ENCODE measurements at regions not wholly inside any gene's neighbourhood (a gene's known extent, or its start where the extent isn't known, plus 50 kb on each side); places are given as distances from the start of the nearest gene placed in this dataset.
A peak's percentile ranks its signal among the peaks of the same experiment; 100 is the strongest.

DNA sequence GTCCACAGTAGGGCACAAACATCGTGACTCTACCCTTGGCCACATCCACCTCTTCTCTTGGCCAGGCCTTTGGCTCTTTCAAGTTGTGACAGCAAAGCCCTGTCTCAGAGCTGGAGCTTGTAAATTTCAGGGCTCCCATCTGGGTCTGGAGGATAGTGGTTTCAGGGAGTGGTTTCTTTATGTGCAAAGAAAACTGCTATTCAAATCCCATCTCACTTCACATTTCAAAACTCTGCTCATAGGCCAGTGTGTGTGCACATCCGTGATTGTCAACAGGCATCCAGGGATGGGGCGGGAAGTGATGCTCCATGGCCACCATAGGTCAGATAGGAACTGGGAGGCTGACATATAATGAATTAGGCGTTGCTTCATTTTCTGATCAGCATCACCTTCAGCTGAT lies 107.8 kb upstream of the IL12B start:
- TF ChIP-seq, protein P1, sequence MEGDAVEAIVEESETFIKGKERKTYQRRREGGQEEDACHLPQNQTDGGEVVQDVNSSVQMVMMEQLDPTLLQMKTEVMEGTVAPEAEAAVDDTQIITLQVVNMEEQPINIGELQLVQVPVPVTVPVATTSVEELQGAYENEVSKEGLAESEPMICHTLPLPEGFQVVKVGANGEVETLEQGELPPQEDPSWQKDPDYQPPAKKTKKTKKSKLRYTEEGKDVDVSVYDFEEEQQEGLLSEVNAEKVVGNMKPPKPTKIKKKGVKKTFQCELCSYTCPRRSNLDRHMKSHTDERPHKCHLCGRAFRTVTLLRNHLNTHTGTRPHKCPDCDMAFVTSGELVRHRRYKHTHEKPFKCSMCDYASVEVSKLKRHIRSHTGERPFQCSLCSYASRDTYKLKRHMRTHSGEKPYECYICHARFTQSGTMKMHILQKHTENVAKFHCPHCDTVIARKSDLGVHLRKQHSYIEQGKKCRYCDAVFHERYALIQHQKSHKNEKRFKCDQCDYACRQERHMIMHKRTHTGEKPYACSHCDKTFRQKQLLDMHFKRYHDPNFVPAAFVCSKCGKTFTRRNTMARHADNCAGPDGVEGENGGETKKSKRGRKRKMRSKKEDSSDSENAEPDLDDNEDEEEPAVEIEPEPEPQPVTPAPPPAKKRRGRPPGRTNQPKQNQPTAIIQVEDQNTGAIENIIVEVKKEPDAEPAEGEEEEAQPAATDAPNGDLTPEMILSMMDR (IDR thresholded peaks at IDR 0.05): no peak

DNA sequence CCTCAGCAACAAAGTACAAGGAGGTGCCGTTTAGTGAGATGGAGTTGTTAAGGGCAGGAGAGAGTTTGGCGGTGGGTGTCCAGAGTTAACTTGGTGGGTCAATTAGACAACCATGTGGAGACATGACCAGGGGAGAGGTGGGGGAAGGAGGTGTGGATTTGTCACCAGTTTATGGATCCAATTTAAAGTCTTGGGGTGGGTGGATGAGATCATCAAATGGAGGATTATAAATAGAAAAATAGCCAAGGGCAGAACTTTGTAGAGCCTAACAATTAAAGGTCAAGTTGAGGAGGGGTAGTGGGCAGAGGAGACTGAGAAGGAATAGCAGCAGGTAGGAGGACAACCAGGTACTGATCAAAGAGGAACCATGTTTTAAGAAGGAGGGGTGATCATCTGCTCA lies 108.7 kb upstream of the IL12B start:
- TF ChIP-seq, protein P1 (IDR thresholded peaks at IDR 0.05): no peak

DNA sequence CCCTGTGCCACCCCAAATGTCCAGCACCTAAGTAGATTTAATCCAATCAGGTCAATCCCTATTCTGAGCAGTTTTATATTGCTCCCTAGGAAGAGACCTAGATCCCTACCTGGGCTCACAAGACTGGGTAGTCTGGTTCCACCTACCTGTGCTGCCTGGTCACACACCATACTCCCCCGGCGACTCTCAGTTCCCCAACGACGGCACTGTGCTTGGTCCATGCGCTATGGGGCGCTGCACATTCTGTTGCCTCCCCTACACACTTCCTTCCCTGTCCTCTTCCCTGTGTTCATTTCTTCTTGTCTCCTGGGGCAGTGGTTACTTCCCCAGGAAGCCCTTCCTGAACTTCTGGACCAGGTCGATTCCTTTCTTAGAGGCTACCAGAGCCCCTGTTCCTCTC lies 109.9 kb upstream of the IL12B start:
- TF ChIP-seq, protein P1 (IDR thresholded peaks at IDR 0.05): no peak

DNA sequence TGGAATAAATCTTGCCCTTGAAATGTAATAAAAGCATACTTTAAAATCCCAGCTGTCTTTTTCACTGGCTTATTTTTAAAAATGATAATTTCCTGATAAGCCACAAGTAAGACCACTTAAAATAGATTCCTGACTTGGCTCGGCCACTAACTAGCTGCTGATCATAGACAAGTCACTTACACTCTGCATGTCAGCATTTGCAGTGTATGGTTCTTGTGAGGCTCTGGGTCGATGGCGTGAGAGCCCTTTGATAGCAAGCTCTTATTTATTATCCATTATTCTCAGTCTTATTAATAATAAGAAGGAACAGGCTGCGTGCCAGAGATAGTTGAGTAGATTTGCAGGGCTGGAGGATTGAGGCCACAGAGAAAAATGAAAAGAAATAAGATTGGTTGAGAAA lies 110.7 kb upstream of the IL12B start:
- TF ChIP-seq, protein P1 (IDR thresholded peaks at IDR 0.05): no peak

DNA sequence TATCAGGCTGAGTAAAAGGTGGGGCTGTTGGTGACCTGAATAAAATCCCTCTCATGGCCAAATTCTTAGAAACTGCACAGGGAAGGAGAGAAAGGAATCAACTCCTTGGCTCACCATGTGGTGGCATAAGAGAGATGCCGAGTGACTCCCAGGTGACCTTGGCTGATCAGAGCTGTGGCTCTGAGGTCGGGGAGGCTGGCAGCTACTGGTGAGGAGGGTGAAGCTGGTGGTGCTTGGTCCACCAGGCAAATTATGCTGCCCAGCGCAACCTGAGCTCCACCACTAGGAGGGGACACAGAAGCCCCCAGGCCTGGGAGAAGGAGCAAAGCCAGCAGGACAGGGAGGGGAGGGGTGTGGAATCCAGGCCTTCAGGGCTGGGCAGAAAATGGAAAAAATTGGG lies 111.2 kb upstream of the IL12B start:
- TF ChIP-seq, protein P1 (IDR thresholded peaks at IDR 0.05): peak; percentile 41; the same call in 1 of the 2 replicates

DNA sequence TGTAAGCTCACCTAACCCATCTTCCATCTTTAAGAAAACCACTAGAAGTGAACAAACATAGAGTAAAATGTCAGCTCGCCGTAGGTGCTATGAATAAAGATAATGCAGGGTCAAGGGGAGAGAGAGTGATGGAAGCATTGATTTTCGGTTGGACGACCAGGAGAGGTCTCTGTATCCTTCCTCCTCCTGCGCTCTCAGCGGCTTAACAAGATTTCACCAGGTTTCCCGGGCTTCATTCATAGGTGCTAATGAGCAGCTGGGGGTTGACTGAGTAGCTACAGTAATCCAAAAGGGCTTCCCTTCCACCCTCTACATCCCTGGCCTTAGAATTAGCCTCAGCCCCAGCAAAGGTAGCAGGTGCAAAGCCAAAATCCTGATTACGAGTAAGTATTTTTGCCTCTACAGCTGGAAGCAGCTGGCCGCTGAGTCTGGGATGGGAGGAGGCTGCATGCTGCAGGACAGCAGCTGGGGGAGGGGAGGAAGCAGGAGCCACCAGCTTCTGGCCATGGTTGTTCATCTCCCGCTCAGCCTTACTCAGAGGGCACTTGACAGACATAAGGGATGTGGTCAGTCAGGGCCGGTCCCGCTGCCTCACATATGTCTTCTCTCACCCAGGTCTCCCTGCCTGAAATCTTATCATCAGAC lies 112.0 kb upstream of the IL12B start:
- TF ChIP-seq, protein P1 (IDR thresholded peaks at IDR 0.05): no peak

DNA sequence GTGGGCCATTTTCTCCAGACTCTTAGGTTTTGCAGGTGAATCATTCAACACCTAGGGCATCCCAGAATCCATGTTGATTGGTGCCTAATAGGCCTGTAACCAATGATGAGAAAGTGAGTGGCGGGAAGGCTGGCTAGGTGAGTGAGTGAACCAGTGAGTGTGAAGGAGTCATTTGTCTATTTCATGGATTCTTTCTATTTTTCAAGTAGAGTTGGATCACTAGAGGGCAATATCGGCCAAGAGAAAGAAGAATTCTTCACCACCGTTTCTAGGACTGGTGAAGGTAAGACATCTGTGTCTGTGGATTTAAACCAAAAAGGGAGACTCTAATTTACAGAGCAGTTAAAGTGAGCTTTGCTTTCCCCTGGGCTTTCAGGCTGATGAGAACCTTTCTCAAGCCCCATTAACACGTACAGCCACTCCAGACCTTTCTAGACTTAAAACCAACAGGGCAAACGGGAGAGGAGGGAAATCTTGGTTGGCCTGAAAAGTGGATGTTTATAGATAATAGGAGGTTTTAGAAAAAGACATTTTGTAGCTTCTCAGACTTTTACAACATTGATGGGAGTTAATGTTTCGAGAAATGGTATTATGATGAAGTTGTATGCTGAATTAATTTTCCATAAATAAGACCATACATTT lies 114.3 kb upstream of the IL12B start:
- TF ChIP-seq, protein P1 (IDR thresholded peaks at IDR 0.05): peak; percentile 41; the same call in 1 of the 2 replicates

All from LNCAP (cell line).